ENCODE measurements at regions not wholly inside any gene's neighbourhood (a gene's known extent, or its start where the extent isn't known, plus 50 kb on each side); places are given as distances from the start of the nearest gene placed in this dataset.

DNA sequence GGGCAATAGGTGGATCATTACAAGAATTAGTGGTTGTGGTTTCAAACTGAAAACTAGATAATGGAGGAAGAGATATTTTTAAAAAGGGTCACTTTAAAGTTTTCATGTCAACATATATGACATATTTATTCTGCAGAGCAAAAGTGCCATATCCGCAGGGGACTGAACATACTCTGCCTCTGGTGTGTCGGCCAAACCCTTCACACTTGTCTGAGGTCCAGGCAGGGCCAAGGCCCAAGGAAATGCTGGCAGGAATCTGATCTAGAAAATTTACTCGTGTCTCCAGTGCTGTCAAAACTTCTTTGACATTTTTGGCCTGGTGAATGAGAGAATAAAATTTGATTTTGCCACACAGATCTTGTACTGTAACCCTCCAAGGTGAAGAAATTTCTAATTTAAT lies 562.3 kb downstream of the CCSER2 start:
- Histone ChIP-seq H3K27me3 (replicated peaks) (no peaks in the 10 kb centered on the region), H3K36me3 (replicated peaks) (no peaks in the 10 kb centered on the region), H3K27ac (no peak overlapping the region), H3K4me3 (ENCODE audit: low read depth, low read length) (no peak overlapping the region)
- no peak for DNase-seq
- TF ChIP-seq, protein P1, sequence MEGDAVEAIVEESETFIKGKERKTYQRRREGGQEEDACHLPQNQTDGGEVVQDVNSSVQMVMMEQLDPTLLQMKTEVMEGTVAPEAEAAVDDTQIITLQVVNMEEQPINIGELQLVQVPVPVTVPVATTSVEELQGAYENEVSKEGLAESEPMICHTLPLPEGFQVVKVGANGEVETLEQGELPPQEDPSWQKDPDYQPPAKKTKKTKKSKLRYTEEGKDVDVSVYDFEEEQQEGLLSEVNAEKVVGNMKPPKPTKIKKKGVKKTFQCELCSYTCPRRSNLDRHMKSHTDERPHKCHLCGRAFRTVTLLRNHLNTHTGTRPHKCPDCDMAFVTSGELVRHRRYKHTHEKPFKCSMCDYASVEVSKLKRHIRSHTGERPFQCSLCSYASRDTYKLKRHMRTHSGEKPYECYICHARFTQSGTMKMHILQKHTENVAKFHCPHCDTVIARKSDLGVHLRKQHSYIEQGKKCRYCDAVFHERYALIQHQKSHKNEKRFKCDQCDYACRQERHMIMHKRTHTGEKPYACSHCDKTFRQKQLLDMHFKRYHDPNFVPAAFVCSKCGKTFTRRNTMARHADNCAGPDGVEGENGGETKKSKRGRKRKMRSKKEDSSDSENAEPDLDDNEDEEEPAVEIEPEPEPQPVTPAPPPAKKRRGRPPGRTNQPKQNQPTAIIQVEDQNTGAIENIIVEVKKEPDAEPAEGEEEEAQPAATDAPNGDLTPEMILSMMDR (IDR thresholded peaks at IDR 0.05; ENCODE audit: low read depth, low read length, missing control alignments): no peak
- in situ Hi-C loops (cut with HindIII; ENCODE audit: low pct_ligation_motif_present, low sequenced_read_pairs): no loop called here

DNA sequence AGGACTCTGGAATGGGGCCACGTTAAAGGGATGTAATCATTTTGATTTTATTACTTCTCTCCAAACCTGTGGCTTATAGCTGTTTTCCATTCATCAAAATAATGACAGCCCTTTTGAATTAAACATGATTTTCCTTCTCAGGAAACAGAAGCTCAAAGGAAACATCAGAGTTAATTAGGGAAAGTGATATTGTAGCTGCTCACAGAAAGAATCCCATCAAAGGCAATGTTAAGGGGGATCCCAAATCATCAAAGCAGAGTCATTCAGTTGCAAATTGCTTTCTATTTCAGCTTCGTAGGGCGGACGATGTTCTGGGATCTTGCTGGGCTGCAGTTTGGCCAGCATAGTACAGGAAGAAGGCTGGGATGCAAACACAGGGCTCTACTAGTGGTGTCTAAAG lies 563.2 kb downstream of the CCSER2 start:
- in situ Hi-C loops (cut with HindIII; ENCODE audit: low pct_ligation_motif_present, low sequenced_read_pairs): no loop called here
- H3K27me3 ChIP-seq (replicated peaks): no peaks in the 10 kb centered on the region
- DNase-seq: no peak
- TF ChIP-seq, protein P1 (IDR thresholded peaks at IDR 0.05; ENCODE audit: low read depth, low read length, missing control alignments): no peak
- no peak overlapping the region for H3K27ac ChIP-seq
- no peak overlapping the region for H3K4me3 ChIP-seq (ENCODE audit: low read depth, low read length)
- no peaks in the 10 kb centered on the region for H3K36me3 ChIP-seq (replicated peaks)

DNA sequence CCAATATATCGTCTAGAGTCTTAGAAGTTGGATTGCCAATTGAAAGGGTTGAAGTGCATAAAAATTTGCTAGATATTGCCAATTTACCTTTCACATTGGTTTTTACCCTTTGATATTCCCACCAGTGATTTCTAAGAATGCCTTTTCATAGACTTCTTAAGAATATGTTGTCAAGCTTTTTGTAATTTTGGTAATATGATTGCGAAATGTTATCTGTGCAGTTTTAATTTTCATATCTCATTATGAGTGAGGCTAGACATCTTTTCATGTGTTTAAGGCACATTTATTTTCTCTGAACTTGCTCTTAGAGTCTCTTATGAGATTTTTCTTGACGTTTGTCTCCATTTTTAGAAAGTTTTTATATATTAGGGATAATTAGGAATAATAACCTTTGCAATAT lies 567.2 kb downstream of the CCSER2 start:
- in situ Hi-C loops (cut with HindIII; ENCODE audit: low pct_ligation_motif_present, low sequenced_read_pairs): no loop called here
- DNase-seq: no peak

DNA sequence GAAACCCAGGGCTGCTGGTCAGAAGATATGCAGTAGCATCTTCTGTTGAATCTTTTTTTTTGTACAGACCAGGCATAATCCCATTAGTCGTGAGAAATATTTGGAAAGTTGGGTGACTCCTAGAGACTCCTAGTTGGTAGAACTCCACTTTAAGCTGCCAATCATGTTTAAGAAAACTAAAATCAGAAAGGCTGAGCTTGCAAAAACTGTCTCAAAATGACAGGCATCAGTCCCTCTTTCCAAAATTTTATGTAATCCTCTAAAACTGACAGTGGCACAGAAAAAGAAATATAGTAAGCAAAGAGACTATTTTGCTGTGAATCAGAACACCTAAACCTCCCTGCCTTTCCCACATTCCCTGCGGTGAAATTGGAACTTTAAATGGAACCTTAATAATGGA lies 568.5 kb downstream of the CCSER2 start:
- DNase-seq: no peak
- Histone ChIP-seq H3K36me3 (replicated peaks) (no peaks in the 10 kb centered on the region), H3K4me3 (ENCODE audit: low read depth, low read length) (no peak overlapping the region), H3K27ac (no peak overlapping the region), H3K27me3 (replicated peaks) (no peaks in the 10 kb centered on the region)
- TF ChIP-seq, protein P1 (IDR thresholded peaks at IDR 0.05; ENCODE audit: low read depth, low read length, missing control alignments): no peak
- in situ Hi-C loops (cut with HindIII; ENCODE audit: low pct_ligation_motif_present, low sequenced_read_pairs): no loop called here

More for the DNA sequence above, 567.2 kb downstream of the CCSER2 start:
- no peak overlapping the region for H3K4me3 ChIP-seq (ENCODE audit: low read depth, low read length)
- H3K27me3 ChIP-seq (replicated peaks): no peaks in the 10 kb centered on the region
- no peaks in the 10 kb centered on the region for H3K36me3 ChIP-seq (replicated peaks)
- TF ChIP-seq, protein P1 (IDR thresholded peaks at IDR 0.05; ENCODE audit: low read depth, low read length, missing control alignments): no peak
- H3K27ac ChIP-seq: no peak overlapping the region

DNA sequence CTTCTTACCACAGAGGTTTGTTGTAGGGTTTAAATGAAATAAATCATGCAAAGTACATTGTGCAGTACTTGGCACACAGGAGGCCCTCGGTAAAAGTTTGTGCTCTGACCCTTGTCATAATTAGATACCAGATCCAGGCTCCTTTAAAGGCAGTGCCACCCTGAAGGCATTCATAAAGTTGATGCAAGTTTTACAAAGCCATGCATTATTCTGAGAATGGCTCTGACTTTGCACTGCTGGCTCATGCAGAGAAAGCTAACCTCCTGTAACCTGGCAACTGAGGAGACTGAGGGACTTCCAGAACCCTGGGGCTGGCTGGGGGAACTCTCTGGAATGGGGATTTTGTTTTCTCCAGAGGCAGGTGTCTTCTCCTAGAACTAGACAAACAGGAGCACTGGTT lies 570.9 kb downstream of the CCSER2 start:
- no peak for DNase-seq
- TF ChIP-seq, protein P1 (IDR thresholded peaks at IDR 0.05; ENCODE audit: low read depth, low read length, missing control alignments): no peak
- Histone ChIP-seq H3K27ac (no peak overlapping the region), H3K27me3 (replicated peaks) (no peaks in the 10 kb centered on the region), H3K4me3 (ENCODE audit: low read depth, low read length) (no peak overlapping the region), H3K36me3 (replicated peaks) (no peaks in the 10 kb centered on the region)
- in situ Hi-C loops (cut with HindIII; ENCODE audit: low pct_ligation_motif_present, low sequenced_read_pairs): no loop called here

DNA sequence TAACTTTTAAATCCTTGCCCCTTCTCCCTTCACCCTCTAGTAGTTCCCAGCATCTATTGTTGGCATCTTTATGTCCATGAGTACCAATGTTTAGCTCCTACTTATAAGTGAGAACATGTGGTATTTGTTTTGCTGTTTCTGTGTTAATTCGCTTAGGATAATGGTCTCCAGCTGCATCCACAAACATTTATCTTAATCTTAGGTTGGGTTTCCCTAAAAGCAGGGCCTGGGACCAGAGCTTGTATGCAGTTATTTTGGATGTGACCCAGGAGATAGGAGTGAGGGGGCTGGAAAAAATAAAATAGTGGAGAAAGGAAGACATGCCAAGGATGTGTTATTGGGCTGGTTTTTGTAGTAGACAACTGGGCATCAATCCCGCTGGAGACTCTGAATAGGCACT lies 571.8 kb downstream of the CCSER2 start:
- in situ Hi-C loops (cut with HindIII; ENCODE audit: low pct_ligation_motif_present, low sequenced_read_pairs): no loop called here
- H3K36me3 ChIP-seq (replicated peaks): no peaks in the 10 kb centered on the region
- no peaks in the 10 kb centered on the region for H3K27me3 ChIP-seq (replicated peaks)
- no peak for DNase-seq
- H3K4me3 ChIP-seq (ENCODE audit: low read depth, low read length): no peak overlapping the region
- TF ChIP-seq, protein P1 (IDR thresholded peaks at IDR 0.05; ENCODE audit: low read depth, low read length, missing control alignments): no peak
- H3K27ac ChIP-seq: no peak overlapping the region
